Bronchial epithelial cell (primary cell): ENCODE measurements at regions not wholly inside any gene's neighbourhood (a gene's known extent, or its start where the extent isn't known, plus 50 kb on each side); places are given as distances from the start of the nearest gene placed in this dataset.

ENCODE experiments used
- DNase-seq: peaks from one replicate; pipeline ENCODE4 v3.0.0-alpha.2; 2010; ENCODE audit warnings: low read depth
- FAIRE-seq: peaks from 2 replicates; lab custom pipeline; 2011; peaks lifted over from hg19 to GRCh38; lab: Jason Lieb, UNC
- H3K27me3 ChIP-seq: 2 replicates; pipeline ENCODE4 v1.5.1; 2011; ENCODE audit warnings: low read length; ENCODE audit not compliant: control insufficient read depth, insufficient read depth
- H3K36me3 ChIP-seq: 2 replicates; pipeline ENCODE4 v1.5.1; 2011; ENCODE audit warnings: low read length; ENCODE audit not compliant: control insufficient read depth, insufficient read depth
- H3K4me3 ChIP-seq: 2 replicates; pipeline ENCODE4 v1.5.1; 2011; ENCODE audit warnings: mild to moderate bottlenecking, low read depth, low read length, control low read depth
- TF ChIP-seq, protein P1 (sequence below): IDR thresholded peaks from 2 replicates; pipeline ENCODE4 v1.5.1; 2011; ENCODE audit warnings: mild to moderate bottlenecking, moderate library complexity, low read length, control low read depth, inconsistent platforms; ENCODE audit not compliant: insufficient read depth, severe bottlenecking

DNA sequence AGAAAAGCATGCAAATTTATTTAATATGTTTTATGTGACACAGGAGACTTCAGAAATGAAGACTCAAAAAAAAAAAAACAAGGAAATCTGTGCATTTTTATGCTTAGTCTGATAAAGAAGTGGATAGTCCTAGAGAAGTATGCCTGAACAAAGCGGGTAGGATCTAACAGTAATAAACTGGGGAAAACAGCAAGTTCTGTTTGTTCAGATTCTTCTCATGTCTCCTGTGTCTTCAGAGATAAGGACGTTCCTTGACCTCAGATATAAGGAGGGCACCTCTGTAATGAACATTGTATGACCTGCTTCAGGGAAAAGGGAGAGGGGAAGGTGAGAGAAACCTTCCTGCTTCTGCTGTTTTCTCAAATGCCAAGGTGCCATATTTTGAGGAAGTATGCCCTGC is 67.7 kb upstream of the TNFSF18 start:
- FAIRE-seq (no peak), DNase-seq (no peak)
- no peaks in the 10 kb centered on the region for H3K36me3 ChIP-seq
- H3K27me3 ChIP-seq: no peaks in the 10 kb centered on the region
- TF ChIP-seq, protein P1, sequence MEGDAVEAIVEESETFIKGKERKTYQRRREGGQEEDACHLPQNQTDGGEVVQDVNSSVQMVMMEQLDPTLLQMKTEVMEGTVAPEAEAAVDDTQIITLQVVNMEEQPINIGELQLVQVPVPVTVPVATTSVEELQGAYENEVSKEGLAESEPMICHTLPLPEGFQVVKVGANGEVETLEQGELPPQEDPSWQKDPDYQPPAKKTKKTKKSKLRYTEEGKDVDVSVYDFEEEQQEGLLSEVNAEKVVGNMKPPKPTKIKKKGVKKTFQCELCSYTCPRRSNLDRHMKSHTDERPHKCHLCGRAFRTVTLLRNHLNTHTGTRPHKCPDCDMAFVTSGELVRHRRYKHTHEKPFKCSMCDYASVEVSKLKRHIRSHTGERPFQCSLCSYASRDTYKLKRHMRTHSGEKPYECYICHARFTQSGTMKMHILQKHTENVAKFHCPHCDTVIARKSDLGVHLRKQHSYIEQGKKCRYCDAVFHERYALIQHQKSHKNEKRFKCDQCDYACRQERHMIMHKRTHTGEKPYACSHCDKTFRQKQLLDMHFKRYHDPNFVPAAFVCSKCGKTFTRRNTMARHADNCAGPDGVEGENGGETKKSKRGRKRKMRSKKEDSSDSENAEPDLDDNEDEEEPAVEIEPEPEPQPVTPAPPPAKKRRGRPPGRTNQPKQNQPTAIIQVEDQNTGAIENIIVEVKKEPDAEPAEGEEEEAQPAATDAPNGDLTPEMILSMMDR: no peak
- H3K4me3 ChIP-seq: no peak overlapping the region

- Histone ChIP-seq H3K27me3 (no peaks in the 10 kb centered on the region), H3K36me3 (no peaks in the 10 kb centered on the region), H3K4me3 (no peak overlapping the region)
- TF ChIP-seq, protein P1: no peak
- no peak for FAIRE-seq
- DNase-seq: no peak
Observed at GRCh38 chr1:173117761-173118160, 67.0 kb upstream of the TNFSF18 start.

DNA sequence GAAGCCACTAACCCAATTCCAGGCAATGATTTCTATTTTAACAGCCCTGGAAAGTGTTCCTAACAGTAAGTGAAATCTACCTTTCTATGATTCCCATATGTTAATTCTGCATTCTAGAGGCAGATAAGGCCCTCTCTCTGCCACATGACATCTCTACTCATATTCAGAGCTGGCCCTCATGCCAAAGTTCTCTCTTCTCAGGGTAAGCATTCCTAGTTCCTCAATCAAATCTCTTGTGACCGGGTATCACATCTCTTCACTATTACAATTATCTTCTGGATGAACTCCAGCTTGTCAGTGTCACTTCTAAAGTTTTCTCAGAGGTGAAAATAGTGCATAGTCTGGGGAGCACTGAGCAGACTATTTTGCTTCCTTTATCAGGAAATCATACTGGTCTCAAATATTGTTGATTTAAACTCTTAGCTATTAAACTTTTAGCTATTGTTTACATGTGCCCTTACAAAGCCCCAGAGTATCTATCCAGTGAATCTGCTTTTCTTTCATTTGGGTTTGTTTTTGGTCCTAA is 66.4 kb upstream of the TNFSF18 start:
- TF ChIP-seq, protein P1: no peak
- no peak for FAIRE-seq

GRCh38 chr1:173114346-173114745 is 63.6 kb upstream of the TNFSF18 start:
- Histone ChIP-seq H3K4me3 (no peak overlapping the region), H3K27me3 (no peaks in the 10 kb centered on the region), H3K36me3 (no peaks in the 10 kb centered on the region)
- TF ChIP-seq, protein P1: no peak
- DNase-seq (peak; percentile 58), FAIRE-seq (no peak)

More for the DNA sequence above, 66.4 kb upstream of the TNFSF18 start:
- no peak for DNase-seq
- Histone ChIP-seq H3K4me3 (no peak overlapping the region), H3K36me3 (no peaks in the 10 kb centered on the region), H3K27me3 (no peaks in the 10 kb centered on the region)

- Histone ChIP-seq H3K36me3 (no peaks in the 10 kb centered on the region), H3K27me3 (no peaks in the 10 kb centered on the region), H3K4me3 (no peak overlapping the region)
- DNase-seq (peak; percentile 96), FAIRE-seq (no peak)
- TF ChIP-seq, protein P1: no peak
Observed at GRCh38 chr1:173113015-173113741, 62.4 kb upstream of the TNFSF18 start.
